IMR-90 (cell line): ENCODE measurements at regions not wholly inside any gene's neighbourhood (a gene's known extent, or its start where the extent isn't known, plus 50 kb on each side); places are given as distances from the start of the nearest gene placed in this dataset.

ENCODE experiments used
- ATAC-seq: fragments of 200-7000 bp; cut with Tn5 transposase; 2 replicates; pipeline ENCODE4 v1.9.1; 2020; ENCODE audit warnings: low read depth, mild to moderate bottlenecking, moderate library complexity
- BruUV-seq: library from RNA; stranded (reverse); fragments of 400-500 nt; replicated peaks from 2 replicates; lab custom pipeline; 2021; lab: Mats Ljungman, UMichigan
- CTCF ChIA-PET: fragments of 300-600 bp; formaldehyde crosslinking; extraction: SDS; loops from one replicate; lab custom pipeline; 2021; ENCODE audit warnings: antibody characterized with exemption; lab: Yijun Ruan, JAX
- POLR2A ChIA-PET: fragments of 300-600 bp; sonication (Branson Sonifier 250); formaldehyde crosslinking; loops from one replicate; lab custom pipeline; 2022; ENCODE audit warnings: antibody characterized with exemption; ENCODE audit not compliant: unreplicated experiment; lab: Charles Lee
- DNase-seq: peaks from one replicate; pipeline ENCODE4 v3.0.0; 2013
- H2AFZ ChIP-seq: replicated peaks from 2 replicates; pipeline ENCODE3; 2013; ENCODE audit warnings: low read length, mild to moderate bottlenecking; ENCODE audit not compliant: poor library complexity
- H2AK5ac ChIP-seq: 2 replicates; pipeline ENCODE4 v1.6.1; 2013; ENCODE audit warnings: low read depth, low read length, inconsistent platforms
- H2AK9ac ChIP-seq: replicated peaks from 2 replicates; pipeline ENCODE3; 2013; ENCODE audit warnings: mild to moderate bottlenecking, low read depth, low read length, moderate library complexity; ENCODE audit not compliant: poor library complexity
- H2BK120ac ChIP-seq: 2 replicates; pipeline ENCODE4 v1.6.1; 2013; ENCODE audit warnings: low read depth, low read length, inconsistent platforms
- H2BK15ac ChIP-seq: 3 replicates; pipeline ENCODE4 v1.6.1; 2013; ENCODE audit warnings: low read depth, low read length, inconsistent platforms
- H2BK20ac ChIP-seq: 2 replicates; pipeline ENCODE4 v1.6.1; 2013; ENCODE audit warnings: low read depth, mild to moderate bottlenecking, inconsistent platforms, low read length, moderate library complexity
- H2BK5ac ChIP-seq: 2 replicates; pipeline ENCODE4 v1.6.1; 2013; ENCODE audit warnings: mild to moderate bottlenecking, low read depth, low read length, inconsistent platforms; ENCODE audit not compliant: poor library complexity, severe bottlenecking
- H3K14ac ChIP-seq: replicated peaks from 2 replicates; pipeline ENCODE4 v1.6.1; 2013; ENCODE audit warnings: low read depth, low read length, inconsistent platforms
- H3K18ac ChIP-seq: 2 replicates; pipeline ENCODE4 v1.6.1; 2013; ENCODE audit warnings: low read depth, low read length, control low read depth
- H3K23ac ChIP-seq: 2 replicates; pipeline ENCODE4 v1.6.1; 2013; ENCODE audit warnings: low read depth, low read length, inconsistent platforms
- H3K27ac ChIP-seq: 2 replicates; pipeline ENCODE4 v1.5.1; 2013; ENCODE audit warnings: mild to moderate bottlenecking, control low read depth, low read length; ENCODE audit not compliant: insufficient read depth
- H3K27me3 ChIP-seq: 2 replicates; pipeline ENCODE4 v1.6.1; 2013; ENCODE audit warnings: low read length; ENCODE audit not compliant: control insufficient read depth, insufficient read depth
- H3K36me3 ChIP-seq: 2 replicates; pipeline ENCODE4 v1.6.1; 2013; ENCODE audit warnings: low read length, mixed read lengths; ENCODE audit not compliant: control insufficient read depth, insufficient read depth
- H3K4ac ChIP-seq: 2 replicates; pipeline ENCODE4 v1.6.1; 2013; ENCODE audit warnings: low read depth, low read length, inconsistent platforms
- H3K4me1 ChIP-seq: 2 replicates; pipeline ENCODE4 v1.6.1; 2013; ENCODE audit warnings: low read length, mixed read lengths; ENCODE audit not compliant: control insufficient read depth, insufficient read depth
- H3K4me2 ChIP-seq: 2 replicates; pipeline ENCODE4 v1.6.1; 2013; ENCODE audit warnings: low read depth, mild to moderate bottlenecking, control low read depth, low read length, moderate library complexity
- H3K4me3 ChIP-seq: 2 replicates; pipeline ENCODE4 v1.5.1; 2013; ENCODE audit warnings: low read depth, mild to moderate bottlenecking, control low read depth, low read length, moderate library complexity; ENCODE audit not compliant: insufficient read depth
- H3K56ac ChIP-seq: 2 replicates; pipeline ENCODE4 v1.6.1; 2013; ENCODE audit warnings: low read length, inconsistent platforms; ENCODE audit not compliant: insufficient read depth; ENCODE audit errors: extremely low read depth
- H3K79me1 ChIP-seq, 2 experiments: 2 replicates each; pipeline ENCODE4 v1.6.1; 2013; ENCODE audit warnings: low read length in 2 of 2, inconsistent platforms in 1 of 2, low read depth in 1 of 2
- H3K9ac ChIP-seq: 2 replicates; pipeline ENCODE4 v1.6.1; 2013; ENCODE audit warnings: low read depth, low read length, control low read depth
- H3K9me1 ChIP-seq: 2 replicates; pipeline ENCODE4 v1.6.1; 2013; ENCODE audit warnings: low read length, inconsistent platforms; ENCODE audit not compliant: insufficient read depth
- H3K9me3 ChIP-seq: 2 replicates; pipeline ENCODE4 v1.6.1; 2013; ENCODE audit warnings: low read length; ENCODE audit not compliant: control insufficient read depth, insufficient read depth
- H4K20me1 ChIP-seq: 2 replicates; pipeline ENCODE4 v1.6.1; 2013; ENCODE audit warnings: low read length, inconsistent platforms; ENCODE audit not compliant: insufficient read depth
- H4K5ac ChIP-seq: 2 replicates; pipeline ENCODE4 v1.6.1; 2013; ENCODE audit warnings: mild to moderate bottlenecking, low read depth, low read length, control low read depth
- H4K8ac ChIP-seq, 2 experiments: 2 replicates each; pipeline ENCODE4 v1.6.1; 2013; ENCODE audit warnings: low read depth in 2 of 2, low read length in 2 of 2, control low read depth in 1 of 2, inconsistent platforms in 1 of 2
- H4K91ac ChIP-seq: 2 replicates; pipeline ENCODE4 v1.6.1; 2013; ENCODE audit warnings: low read depth, low read length, inconsistent platforms; ENCODE audit not compliant: insufficient read depth
- CEBPB ChIP-seq: IDR thresholded peaks from 2 replicates; pipeline ENCODE4 v1.6.1; 2012; ENCODE audit warnings: low read depth, low read length, improper control_type of control experiment
- CHD1 ChIP-seq: IDR thresholded peaks from 2 replicates; pipeline ENCODE4 v1.6.1; 2012; ENCODE audit warnings: low read depth, low read length, improper control_type of control experiment
- CTCF ChIP-seq: conservative IDR thresholded peaks from 2 replicates; pipeline ENCODE4 v1.5.1; 2012; ENCODE audit warnings: mild to moderate bottlenecking, low read depth, low read length, improper control_type of control experiment
- FOS ChIP-seq: fragments of 150-350 bp; IDR thresholded peaks from 2 replicates; pipeline ENCODE4 v1.6.1; 2016; ENCODE audit warnings: low read depth, low read length
- MAFK ChIP-seq: IDR thresholded peaks from 2 replicates; pipeline ENCODE4 v1.6.1; 2012; ENCODE audit warnings: low read depth, low read length, improper control_type of control experiment
- MAZ ChIP-seq: IDR thresholded peaks from 2 replicates; pipeline ENCODE4 v1.6.1; 2012; ENCODE audit warnings: low read depth, mild to moderate bottlenecking, low read length, improper control_type of control experiment, moderate library complexity, borderline replicate concordance
- MXI1 ChIP-seq: IDR thresholded peaks from 2 replicates; pipeline ENCODE4 v1.6.1; 2012; ENCODE audit warnings: low read depth, mild to moderate bottlenecking, low read length, moderate library complexity, borderline replicate concordance
- NFE2L2 ChIP-seq: fragments of 150-350 bp; IDR thresholded peaks from 2 replicates; pipeline ENCODE4 v1.6.1; 2016; ENCODE audit warnings: low read depth, mild to moderate bottlenecking, low read length
- RAD21 ChIP-seq: IDR thresholded peaks from 2 replicates; pipeline ENCODE4 v1.6.1; 2012; ENCODE audit warnings: low read length, improper control_type of control experiment
- RFX5 ChIP-seq: IDR thresholded peaks from 2 replicates; pipeline ENCODE4 v1.8.0; 2012; ENCODE audit warnings: low read depth, mild to moderate bottlenecking, low read length, moderate library complexity
- USF2 ChIP-seq: fragments of 150-350 bp; IDR thresholded peaks from 2 replicates; pipeline ENCODE4 v1.6.1; 2017; ENCODE audit warnings: mild to moderate bottlenecking, antibody characterized with exemption, low read length, low read depth
- WGBS, 2 experiments: methylation state at CpG; one replicate each; pipeline versions ENCODE4 v1.1.5 to v1.1.7; 2013; ENCODE audit warnings: missing lambda C conversion rate in 2 of 2; ENCODE audit not compliant: insufficient read length in 1 of 2; ENCODE audit errors: extremely low coverage in 2 of 2; 5-methylcytosine and 5-hydroxymethylcytosine counted together
- dilution Hi-C: fragments of 300-500 bp; cut with HindIII; formaldehyde crosslinking; loops from one replicate; pipeline ENCODE4 v1.14.3; 2018; ENCODE audit warnings: low sequenced_read_pairs; ENCODE audit not compliant: unreplicated experiment
- in situ Hi-C: fragments of 300-500 bp; cut with MboI; formaldehyde crosslinking; loops from 3 replicates; pipeline ENCODE4 v1.14.3; 2019; ENCODE audit warnings: low sequenced_read_pairs, inconsistent platforms, mixed read lengths
- intact Hi-C: fragments of 100-400 bp; cut with micrococcal nuclease; formaldehyde crosslinking; loops from 2 replicates; pipeline ENCODE4 v1.10.0; 2022

GRCh38 chr6:137964876-137965275 lies 97.8 kb downstream of the TNFAIP3 start:
- BruUV-seq, result no TSS peak
- Histone ChIP-seq H2BK5ac (no peak overlapping the region), H3K56ac (no peak overlapping the region), H3K23ac (no peak overlapping the region), H3K36me3 (no peaks in the 10 kb centered on the region), H3K9me3 (no peaks in the 10 kb centered on the region), H2BK120ac (no peak overlapping the region), H3K4me1 (no peaks in the 10 kb centered on the region; the same call in 1 of the 2 replicates), H2BK20ac (no peak overlapping the region), H3K27ac (no peak overlapping the region), H3K18ac (no peak overlapping the region), H4K8ac (no peak overlapping the region), H3K4me2 (no peak overlapping the region), H4K91ac (no peak overlapping the region), H3K79me1 (no peaks in the 10 kb centered on the region), H3K4me3 (no peak overlapping the region), H2BK15ac (no peak overlapping the region), H3K4ac (no peak overlapping the region), H2AFZ (no peak overlapping the region), H2AK5ac (no peak overlapping the region), H4K20me1 (no peaks in the 10 kb centered on the region), H3K27me3 (peaks cover 5% of the 10 kb centered on the region; the same call in 1 of the 2 replicates), H4K5ac (no peak overlapping the region), H2AK9ac (no peak overlapping the region), H3K14ac (no peak overlapping the region), H3K9me1 (no peaks in the 10 kb centered on the region; the same call in 1 of the 2 replicates), H3K9ac (no peak overlapping the region)
- ChIA-PET CTCF (no interaction called here), POLR2A (no interaction called here)
- no peak for TF ChIP-seq CTCF
- no peak for TF ChIP-seq MXI1
- no peak for TF ChIP-seq RFX5
- TF ChIP-seq FOS, result no peak
- TF ChIP-seq RAD21, result no peak
- TF ChIP-seq NFE2L2, result no peak
- TF ChIP-seq CEBPB, result no peak
- no peak for TF ChIP-seq MAFK
- TF ChIP-seq CHD1, result no peak
- no peak for TF ChIP-seq USF2
- no peak for TF ChIP-seq MAZ
- ATAC-seq, result no peak
- no peak for DNase-seq
- 30% methylated on average over 4 of the region's 4 CpGs; no CpG with 5 or more reads in 1 of the 2 experiments for WGBS, 2 experiments
- dilution Hi-C loops (no loop called here), intact Hi-C loops (no loop called here), in situ Hi-C loops (no loop called here)
